Activated CD4-positive, alpha-beta T cell treated with anti-CD3 and anti-CD28 coated beads, Interleukin-2, Interleukin-6, amounts not matched to agents 100 ng/mL and 50 ng/mL, durations not matched to agents 16 hours and 8 hours (primary cell): ENCODE measurements at regions not wholly inside any gene's neighbourhood (a gene's known extent, or its start where the extent isn't known, plus 50 kb on each side); places are given as distances from the start of the nearest gene placed in this dataset.

ENCODE experiments used
- DNase-seq: peaks from one replicate; pipeline ENCODE4 v3.0.0-alpha.2; 2020

DNA sequence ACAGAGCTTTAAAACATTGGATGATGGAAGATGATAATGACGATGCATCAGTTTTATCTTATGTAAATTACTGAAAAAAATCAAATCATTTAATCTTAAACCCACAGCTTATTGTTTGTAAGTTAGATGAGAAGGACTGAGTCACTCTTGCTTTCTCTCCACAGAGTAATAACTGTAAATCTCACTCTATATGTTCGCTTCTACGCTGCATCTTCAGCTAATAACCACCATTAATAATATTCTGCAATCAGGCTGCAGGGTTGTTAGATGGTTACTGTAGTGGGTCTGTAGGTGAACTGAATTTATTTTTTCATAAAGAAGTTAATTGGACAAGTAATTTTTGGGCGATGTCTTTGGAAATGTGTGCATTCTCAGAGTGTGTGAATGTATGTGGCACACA is 260.0 kb downstream of the FAT3 start:
- no peak for DNase-seq

GRCh38 chr11:92489826-92490399 is 265.3 kb downstream of the FAT3 start:
- DNase-seq = no peak

DNA sequence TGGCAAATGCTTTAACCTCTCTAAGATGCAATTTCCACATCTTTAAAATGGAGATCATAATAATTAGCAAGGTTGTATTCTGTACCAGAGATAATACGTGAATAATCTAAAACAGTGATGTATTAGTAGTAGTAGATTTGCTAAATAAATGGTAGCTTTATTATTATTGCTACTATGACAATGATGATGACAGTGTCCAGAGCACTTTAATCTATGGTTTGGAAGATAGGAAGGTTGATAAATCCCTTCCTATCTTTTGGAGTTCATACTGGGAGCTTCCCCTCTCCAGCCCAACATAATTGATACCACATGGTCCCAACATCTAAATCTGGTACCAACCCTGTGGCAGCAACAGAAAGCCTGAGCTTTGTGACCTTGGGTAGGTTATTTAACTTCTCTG is 267.8 kb downstream of the FAT3 start:
- DNase-seq = no peak

- no peak for DNase-seq
These were observed 270.6 kb downstream of the FAT3 start for GRCh38 chr11:92495107-92495793.

- no peak for DNase-seq
These were observed 275.8 kb downstream of the FAT3 start for GRCh38 chr11:92500453-92500852.

DNA sequence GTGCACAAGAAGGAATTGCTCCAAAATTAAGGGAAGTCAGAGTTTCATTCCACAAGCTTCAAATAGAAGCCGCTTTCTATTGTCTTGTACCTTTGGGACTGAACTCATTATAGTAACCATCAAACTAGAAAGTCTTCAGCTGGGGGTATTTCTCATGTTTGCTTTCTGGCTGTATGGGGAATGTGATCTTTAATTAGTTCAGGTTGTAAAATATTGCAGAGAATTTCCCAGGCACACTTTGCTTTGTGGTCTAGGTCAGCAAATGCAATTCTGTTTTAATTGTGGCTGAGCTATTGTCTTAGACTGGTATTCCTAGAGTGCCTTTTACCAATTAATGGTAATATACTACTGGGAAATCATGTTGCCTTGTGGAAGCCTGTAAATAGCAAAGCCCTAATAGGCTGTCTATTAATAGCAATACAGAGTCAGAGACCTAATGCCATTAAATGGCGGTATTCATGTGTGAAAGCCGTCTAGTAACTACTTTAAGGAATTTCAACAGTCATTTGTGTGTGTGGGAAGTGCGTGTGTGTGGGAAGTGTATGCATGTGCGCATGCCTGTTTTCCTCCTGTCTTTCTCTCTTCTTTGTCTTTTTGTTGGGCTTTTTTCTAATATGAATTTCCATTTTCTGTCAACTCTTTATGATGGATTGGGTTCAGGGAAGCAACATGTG is 276.6 kb downstream of the FAT3 start:
- DNase-seq = no peak

GRCh38 chr11:92504004-92504403 is 279.4 kb downstream of the FAT3 start:
- DNase-seq = no peak

DNA sequence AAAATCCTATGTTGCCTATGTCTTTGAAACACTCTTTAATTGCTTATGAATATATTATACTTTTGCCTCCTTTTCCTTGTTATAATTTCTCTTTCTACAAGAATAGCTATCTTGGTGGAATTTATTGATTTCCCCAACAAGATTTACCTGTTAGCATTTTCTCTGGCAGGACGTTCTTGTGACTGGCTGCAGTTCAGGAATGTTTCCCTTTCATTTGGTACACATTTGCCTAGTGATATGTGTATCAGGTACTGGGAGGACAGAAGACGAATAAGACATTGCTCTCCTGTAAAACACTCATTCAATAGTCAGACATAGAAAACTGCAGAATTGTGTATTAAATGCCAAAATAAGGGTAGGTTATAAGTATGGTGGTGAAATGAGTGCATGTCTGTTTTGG is 279.9 kb downstream of the FAT3 start:
- DNase-seq = no peak

DNA sequence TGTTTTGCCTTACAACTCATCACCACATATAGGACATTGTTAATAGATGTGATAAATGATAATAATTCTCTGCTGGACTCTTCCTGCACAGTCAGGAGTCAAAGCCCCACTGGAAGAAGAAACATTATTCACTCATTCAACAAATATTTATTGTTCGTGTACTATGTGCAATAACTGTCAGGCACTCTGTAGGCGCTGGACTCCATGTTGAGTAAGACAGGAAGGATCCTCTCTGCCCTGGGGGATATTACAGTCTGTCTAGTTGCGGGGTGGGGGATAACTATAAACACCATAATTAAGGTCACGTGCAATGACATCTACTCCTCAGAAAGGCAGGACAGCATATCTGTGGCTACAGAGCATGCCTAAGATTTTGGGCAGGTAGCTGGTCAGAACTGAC is 281.1 kb downstream of the FAT3 start:
- no peak for DNase-seq

DNA sequence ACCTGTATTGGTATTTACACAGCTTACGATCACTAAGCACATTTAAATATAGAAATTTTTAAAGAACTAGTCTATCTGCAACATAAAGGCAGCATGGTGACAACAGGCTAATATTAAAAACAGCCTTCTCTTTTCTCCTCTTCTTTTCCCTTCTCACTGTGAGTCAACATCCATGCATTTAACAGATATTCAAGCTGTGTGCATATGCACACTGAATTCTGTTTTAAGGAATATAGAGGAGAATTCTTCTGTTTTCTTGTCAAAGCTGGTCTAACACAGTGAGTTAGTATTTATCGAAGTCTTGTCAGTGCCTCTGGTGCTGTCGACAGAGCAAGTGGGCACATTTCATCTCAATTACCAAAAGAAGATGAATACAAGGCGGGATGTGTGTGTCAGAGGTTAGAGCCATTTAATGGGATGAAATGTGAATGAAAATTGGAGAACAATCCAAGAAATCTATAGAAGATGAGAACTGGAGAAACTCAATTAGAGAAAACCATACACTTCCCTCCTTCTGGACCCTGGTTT is 282.3 kb downstream of the FAT3 start:
- DNase-seq = no peak

DNA sequence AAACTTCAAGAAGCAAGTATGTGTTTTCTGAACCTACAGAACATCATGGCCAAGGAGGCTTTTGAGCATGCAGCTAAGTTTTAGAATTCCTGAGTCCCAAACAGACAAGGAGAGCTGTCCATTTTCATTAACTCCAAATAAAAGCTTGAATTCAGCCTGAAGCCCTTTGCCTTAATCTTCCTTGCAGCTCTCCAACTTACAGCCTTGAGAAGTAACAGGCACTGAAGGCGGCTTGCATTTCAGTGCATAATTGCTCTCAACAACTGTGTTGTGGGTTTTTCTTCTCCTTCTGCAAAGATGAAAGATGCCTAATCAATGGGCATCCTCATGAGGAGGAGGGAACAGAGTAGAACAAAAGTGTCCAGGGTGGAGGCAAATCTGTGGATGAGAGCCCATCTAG is 286.0 kb downstream of the FAT3 start:
- DNase-seq = no peak

- no peak for DNase-seq
These were observed 287.0 kb downstream of the FAT3 start for GRCh38 chr11:92511522-92512203.

GRCh38 chr11:92512204-92512569 is 287.6 kb downstream of the FAT3 start:
- DNase-seq = no peak

DNA sequence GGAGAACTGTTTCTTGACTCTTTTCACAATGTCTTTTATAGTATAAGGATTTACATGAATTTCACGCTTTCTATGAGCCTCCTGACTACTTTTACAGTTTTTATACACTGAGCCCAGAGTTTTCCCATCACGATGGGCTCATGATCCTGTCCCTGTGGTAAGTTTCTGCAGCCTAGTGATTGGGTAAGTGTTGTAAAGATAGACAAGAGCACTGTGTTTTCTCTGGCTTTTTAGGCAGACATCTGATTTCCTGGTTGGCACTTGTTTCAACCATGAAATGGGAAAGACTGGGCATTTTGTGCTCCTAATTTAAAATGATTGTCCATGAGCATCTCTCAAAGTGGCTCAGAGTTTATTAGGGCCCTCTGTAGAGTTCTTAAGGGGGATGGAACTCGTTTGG is 299.0 kb downstream of the FAT3 start:
- DNase-seq = no peak

- no peak for DNase-seq
These were observed 299.9 kb downstream of the FAT3 start for GRCh38 chr11:92524542-92524941.

DNA sequence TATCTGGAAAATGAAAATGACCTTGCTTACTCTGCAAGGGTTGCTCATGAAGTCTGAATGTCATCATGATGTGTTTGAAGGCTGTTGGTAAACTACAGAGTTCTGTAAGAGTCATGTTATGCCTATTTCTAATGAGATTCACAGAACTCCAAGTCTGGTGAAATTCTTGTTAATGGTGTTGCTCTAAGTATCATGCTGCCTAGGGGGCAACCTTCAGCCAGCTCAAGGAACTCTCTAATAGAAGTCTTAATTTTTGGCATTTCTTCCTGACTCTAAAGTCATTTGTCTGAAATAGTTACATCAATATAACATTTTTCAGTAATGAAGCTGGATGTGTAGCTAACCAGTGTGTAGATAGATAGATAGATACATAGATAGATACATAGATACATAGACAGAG is 302.8 kb downstream of the FAT3 start:
- DNase-seq = no peak

- no peak for DNase-seq
These were observed 303.4 kb downstream of the FAT3 start for GRCh38 chr11:92528001-92528400.

DNA sequence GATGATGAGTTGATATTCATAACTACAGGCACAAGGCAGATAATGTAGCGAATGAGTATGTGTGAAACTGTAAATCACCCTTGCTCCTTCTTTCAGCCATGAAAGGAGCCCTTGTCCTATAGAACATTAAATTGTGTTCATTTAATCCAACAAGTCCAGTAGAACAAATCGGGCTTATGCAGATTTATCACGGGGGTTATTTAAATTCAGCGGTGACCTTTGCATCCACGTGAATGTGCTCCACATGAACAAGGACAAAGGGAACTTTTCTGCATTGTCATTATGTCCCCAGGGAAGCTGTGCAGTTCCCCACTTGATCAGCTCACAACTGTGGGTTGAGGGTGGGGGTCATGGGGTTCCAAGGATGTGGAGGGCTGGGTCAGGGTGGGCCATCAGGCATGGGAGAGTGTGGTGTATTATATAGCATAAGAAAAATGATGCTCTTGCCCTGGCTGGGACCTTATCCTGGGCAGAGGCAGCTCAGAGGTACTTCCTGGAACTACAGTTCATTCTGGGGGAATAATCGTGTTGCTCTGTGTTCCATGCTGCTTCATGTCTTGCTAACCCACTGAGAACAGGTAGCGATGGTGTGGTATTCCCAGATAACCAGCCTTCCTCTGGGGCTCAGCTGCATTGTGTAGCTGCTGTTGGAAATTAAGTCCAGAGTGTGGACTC is 306.6 kb downstream of the FAT3 start:
- no peak for DNase-seq

DNA sequence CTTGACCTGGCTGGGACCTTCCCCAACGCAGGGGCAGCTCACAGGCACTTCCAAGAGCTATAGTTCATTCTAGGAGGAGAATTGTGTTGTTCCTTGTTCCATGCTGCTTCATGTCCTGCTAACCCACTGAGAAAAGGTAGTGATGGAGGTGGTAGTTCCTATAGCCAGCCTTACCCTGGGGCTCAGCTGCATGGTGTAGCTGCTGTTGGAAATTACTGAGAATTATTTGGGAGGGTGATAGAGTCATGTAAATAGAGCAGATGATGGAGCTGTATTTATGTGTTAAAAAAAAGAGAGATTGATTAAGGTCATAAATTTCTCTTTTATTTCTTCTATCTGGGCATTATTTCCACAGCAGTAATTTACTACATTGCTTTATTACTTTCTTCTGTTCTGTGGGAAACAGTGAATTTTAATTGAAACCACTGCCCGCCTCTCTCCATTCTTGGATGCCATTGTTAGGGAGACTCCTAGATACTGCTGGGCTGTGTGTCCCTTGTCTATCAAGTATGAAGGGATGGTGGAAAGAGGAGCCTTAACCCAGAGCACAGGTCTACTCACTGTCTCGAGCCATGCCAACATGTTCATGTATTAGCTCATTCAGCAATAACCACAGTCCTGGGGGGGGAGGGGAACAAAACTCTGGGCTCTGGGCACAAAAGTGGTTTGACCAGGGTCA is 309.2 kb downstream of the FAT3 start:
- no peak for DNase-seq

DNA sequence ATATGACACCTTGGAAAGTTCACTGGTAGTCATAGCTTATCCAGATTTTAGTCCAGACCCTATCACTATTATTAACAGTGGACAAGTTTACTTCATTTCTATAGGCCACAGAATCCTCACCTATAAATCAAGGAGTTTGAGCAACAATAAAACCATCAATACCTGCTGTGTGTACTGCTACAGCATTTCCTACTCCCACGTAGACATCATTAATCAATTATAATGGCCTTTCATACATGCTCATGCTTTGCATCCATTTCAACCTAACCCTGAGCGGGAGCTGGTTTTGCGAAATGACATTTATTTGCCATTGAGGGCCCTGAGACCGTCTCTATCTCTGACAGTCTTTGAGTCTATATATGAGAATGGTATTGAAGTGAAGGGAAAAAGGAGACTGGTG is 312.3 kb downstream of the FAT3 start:
- DNase-seq = no peak

- DNase-seq = no peak
These were observed 315.5 kb downstream of the FAT3 start for GRCh38 chr11:92540096-92540495.

DNA sequence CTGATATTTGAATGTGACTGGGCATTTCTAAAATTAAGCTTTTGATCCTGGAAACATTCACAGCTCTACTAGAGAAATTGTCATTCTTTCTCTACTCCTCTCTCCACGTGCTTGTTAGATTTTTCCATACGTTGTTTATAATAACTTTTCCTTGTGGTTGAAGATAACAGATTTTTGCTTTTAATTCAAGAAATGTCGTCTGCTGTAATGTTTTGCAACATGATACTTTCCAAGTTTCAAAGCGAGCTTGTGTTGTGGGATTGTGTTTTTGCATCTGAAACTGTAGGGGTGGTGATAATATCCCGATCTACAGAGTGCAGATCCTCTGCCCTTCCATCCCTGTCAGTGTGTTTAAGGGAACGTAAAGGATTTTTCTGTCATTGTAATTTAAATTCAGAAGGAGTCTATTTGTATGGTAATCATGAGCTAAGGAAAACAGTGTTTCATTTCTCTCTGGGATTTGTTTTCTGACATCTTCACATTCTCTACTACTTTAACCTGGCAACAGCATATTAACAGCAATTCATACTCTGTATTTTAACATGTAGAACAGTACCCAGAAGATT is 321.4 kb downstream of the FAT3 start:
- DNase-seq = no peak
